GM06990 (cell line): ENCODE measurements at regions not wholly inside any gene's neighbourhood (a gene's known extent, or its start where the extent isn't known, plus 50 kb on each side); places are given as distances from the start of the nearest gene placed in this dataset.

Experiments
- DNase-seq: peaks from one replicate; pipeline ENCODE4 v3.0.0-alpha.2; 2011; ENCODE audit not compliant: insufficient read length; ENCODE audit errors: extremely low read depth
- H3K27me3 ChIP-seq: replicated peaks from 2 replicates; pipeline ENCODE4 v1.6.0; 2011; ENCODE audit warnings: low read length; ENCODE audit not compliant: control insufficient read depth, insufficient read depth
- H3K36me3 ChIP-seq: 2 replicates; pipeline ENCODE4 v1.5.1; 2011; ENCODE audit warnings: low read length; ENCODE audit not compliant: control insufficient read depth, insufficient read depth
- H3K4me3 ChIP-seq: replicated peaks from 2 replicates; pipeline ENCODE4 v1.5.1; 2011; ENCODE audit warnings: low read depth, mild to moderate bottlenecking, control low read depth, low read length
- TF ChIP-seq, protein P1 (sequence below): IDR thresholded peaks from 2 replicates; pipeline ENCODE4 v1.5.1; 2011; ENCODE audit warnings: low read length, control low read depth, mild to moderate bottlenecking, inconsistent platforms; ENCODE audit not compliant: insufficient read depth, poor library complexity, severe bottlenecking

DNA sequence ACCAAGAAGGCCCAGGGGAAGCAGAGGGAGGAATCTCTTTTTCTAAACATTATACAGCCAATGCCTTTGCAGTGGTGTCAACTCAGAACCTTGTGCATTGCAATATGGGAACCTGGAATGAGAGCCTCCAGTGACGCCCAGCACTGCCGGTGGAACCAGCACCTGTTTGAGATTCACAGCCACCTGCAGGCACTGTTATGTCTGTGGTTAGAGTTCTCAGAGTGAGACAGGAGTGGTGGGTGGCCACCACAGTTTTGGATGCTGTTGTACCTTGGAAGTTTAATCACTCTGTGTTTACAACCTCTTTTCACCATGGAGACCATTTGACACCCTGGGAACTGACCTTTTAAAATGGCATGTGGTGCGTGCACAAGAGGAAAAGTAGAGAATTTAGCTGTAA is 185.3 kb upstream of the KCNG1 start:
- Histone ChIP-seq H3K27me3 (no peaks in the 10 kb centered on the region; the same call in 1 of the 2 replicates), H3K4me3 (no peak overlapping the region), H3K36me3 (no peaks in the 10 kb centered on the region)
- TF ChIP-seq, protein P1, sequence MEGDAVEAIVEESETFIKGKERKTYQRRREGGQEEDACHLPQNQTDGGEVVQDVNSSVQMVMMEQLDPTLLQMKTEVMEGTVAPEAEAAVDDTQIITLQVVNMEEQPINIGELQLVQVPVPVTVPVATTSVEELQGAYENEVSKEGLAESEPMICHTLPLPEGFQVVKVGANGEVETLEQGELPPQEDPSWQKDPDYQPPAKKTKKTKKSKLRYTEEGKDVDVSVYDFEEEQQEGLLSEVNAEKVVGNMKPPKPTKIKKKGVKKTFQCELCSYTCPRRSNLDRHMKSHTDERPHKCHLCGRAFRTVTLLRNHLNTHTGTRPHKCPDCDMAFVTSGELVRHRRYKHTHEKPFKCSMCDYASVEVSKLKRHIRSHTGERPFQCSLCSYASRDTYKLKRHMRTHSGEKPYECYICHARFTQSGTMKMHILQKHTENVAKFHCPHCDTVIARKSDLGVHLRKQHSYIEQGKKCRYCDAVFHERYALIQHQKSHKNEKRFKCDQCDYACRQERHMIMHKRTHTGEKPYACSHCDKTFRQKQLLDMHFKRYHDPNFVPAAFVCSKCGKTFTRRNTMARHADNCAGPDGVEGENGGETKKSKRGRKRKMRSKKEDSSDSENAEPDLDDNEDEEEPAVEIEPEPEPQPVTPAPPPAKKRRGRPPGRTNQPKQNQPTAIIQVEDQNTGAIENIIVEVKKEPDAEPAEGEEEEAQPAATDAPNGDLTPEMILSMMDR, result no peak
- DNase-seq, result no peak

DNA sequence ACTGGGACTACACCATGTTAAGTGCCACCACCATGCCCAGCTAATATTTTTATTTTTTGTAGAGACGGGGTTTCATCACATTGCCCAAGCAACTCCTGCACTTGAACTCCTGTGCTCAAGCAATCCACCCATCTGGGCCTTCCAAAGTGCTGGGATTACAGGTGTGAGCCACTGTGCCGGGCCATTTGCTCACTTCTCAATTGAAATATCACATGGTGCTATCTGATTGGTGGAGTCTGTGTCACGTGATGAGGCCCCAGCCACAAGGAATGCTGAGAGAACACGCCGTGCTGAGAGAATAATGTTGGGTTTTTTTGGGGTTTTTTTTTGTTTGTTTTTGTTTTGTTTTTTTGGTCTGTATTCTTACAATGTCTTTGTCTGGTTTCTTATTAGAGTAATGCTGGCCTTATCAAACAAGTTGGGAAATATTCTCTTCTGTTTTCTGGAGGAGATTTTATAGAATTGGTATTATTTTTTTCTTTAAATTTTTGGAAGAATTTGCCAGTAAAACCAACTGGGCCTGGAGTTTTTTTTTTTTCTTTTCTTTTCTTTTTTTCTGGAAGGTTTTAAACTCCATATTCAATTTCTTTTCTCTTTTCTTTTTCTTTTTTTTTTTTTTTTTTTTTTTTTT is 183.2 kb upstream of the KCNG1 start:
- no peak for DNase-seq
- Histone ChIP-seq H3K27me3 (no peaks in the 10 kb centered on the region; the same call in 1 of the 2 replicates), H3K4me3 (no peak overlapping the region), H3K36me3 (no peaks in the 10 kb centered on the region)
- TF ChIP-seq, protein P1, result no peak

DNA sequence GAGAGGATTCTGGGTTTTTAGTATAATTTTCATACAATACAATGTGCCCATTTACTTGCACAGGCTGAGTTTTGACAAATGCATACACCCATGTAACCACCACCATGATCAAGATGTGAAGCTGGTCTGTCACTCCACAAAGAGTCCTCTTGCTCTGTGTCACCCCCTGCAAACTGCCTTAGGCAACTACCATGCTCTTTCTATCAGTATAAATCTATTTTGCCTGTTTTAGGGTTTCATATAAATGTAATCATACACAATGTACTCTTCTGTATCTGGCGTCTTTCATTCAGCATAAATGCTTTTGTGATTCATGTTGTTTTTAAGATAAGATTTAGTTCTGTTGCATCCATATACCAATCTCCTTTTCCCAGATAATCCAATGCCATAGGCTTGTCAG is 181.9 kb upstream of the KCNG1 start:
- no peak for DNase-seq
- no peaks in the 10 kb centered on the region for H3K36me3 ChIP-seq
- H3K4me3 ChIP-seq, result no peak overlapping the region
- no peaks in the 10 kb centered on the region; the same call in 1 of the 2 replicates for H3K27me3 ChIP-seq
- TF ChIP-seq, protein P1, result no peak

DNA sequence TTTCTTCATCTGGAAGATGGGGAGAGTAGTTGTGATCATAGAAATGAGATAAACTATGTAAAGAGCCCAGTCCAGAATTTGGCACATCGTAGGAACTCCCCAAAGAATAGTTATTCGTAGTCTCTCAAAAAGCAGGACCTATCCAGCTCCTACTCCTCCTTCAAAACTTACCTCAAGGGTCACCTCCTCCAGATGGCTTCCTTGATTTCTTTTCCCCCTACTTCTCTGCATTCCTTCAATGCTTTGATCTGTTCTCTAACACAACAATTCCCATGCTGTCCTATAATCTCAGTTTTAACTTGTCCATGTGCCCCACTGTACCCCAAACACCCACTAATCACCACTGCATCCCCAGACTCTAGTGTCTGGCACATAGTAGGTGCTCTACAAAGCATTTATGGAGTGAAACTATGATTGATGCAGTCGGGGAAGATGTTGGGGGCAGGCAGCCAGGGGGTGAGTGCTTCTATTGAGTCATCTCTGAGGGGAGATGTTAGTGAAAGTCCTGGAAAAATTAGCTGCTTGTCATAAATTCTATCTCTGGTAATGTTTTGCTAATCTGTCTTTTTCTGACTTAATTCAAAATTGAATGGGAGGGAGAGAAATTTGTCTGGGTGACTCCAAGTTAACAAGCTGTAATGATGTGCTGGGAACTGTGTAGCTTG is 181.3 kb upstream of the KCNG1 start:
- Histone ChIP-seq H3K27me3 (no peaks in the 10 kb centered on the region; the same call in 1 of the 2 replicates), H3K36me3 (no peaks in the 10 kb centered on the region), H3K4me3 (no peak overlapping the region)
- TF ChIP-seq, protein P1, result no peak
- no peak for DNase-seq

DNA sequence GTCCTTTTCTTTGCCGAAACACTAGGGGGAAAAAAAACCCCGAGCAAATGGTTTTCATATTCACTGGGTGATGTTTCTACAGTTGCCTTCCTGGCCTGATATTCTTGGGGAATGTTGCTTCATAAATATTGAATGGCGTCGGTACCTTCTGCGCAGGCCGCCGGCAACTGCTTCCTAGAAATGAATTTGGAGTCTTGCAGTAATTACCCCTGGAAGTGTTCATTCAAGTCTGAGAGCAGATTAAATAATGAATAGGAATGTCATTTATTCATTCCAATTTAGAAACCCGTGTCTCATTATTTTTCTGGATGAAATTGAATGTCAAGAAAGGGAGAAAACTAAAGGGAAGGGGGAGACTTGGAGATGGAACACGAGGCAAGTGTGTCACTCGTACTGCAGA is 179.4 kb upstream of the KCNG1 start:
- no peaks in the 10 kb centered on the region for H3K27me3 ChIP-seq
- TF ChIP-seq, protein P1, result no peak
- H3K36me3 ChIP-seq, result no peaks in the 10 kb centered on the region
- H3K4me3 ChIP-seq, result no peak overlapping the region
- DNase-seq, result no peak
